H1 (cell line): ENCODE measurements at regions not wholly inside any gene's neighbourhood (a gene's known extent, or its start where the extent isn't known, plus 50 kb on each side); places are given as distances from the start of the nearest gene placed in this dataset.

Experiments
- CTCF ChIA-PET: fragments of 300-600 bp; sonication (Branson Sonifier 250); formaldehyde crosslinking; loops from one replicate; lab custom pipeline; 2021; ENCODE audit not compliant: partially characterized antibody; lab: Charles Lee
- POLR2A ChIA-PET: fragments of 300-600 bp; sonication (Branson Sonifier 250); formaldehyde crosslinking; loops from one replicate; lab custom pipeline; 2021; ENCODE audit warnings: inconsistent platforms; ENCODE audit not compliant: partially characterized antibody; lab: Charles Lee
- DNase-seq, 2 experiments: peaks; one replicate each; pipeline versions ENCODE4 v3.0.0 to v3.0.0-alpha.2; 2010 to 2022; ENCODE audit warnings: low spot score in 2 of 2, low read depth in 1 of 2, mixed read lengths in 1 of 2
- FAIRE-seq: peaks from 2 replicates; lab custom pipeline; 2011; peaks lifted over from hg19 to GRCh38; lab: Jason Lieb, UNC
- H2AFZ ChIP-seq: 2 replicates; pipeline ENCODE4 v1.8.1; 2012; ENCODE audit warnings: low read length, inconsistent platforms
- H2AK5ac ChIP-seq: 2 replicates; pipeline ENCODE4 v1.6.1; 2013; ENCODE audit warnings: low read depth, low read length
- H2BK120ac ChIP-seq: replicated peaks from 2 replicates; pipeline ENCODE3; 2013; ENCODE audit warnings: low read depth, low read length, inconsistent platforms
- H2BK12ac ChIP-seq: 2 replicates; pipeline ENCODE4 v1.6.1; 2013; ENCODE audit warnings: low read depth, low read length
- H2BK15ac ChIP-seq: 2 replicates; pipeline ENCODE4 v1.6.1; 2013; ENCODE audit warnings: low read length
- H2BK20ac ChIP-seq: 2 replicates; pipeline ENCODE4 v1.6.1; 2013; ENCODE audit warnings: low read length
- H2BK5ac ChIP-seq: 2 replicates; pipeline ENCODE4 v1.6.1; 2013; ENCODE audit warnings: low read depth, low read length
- H3K14ac ChIP-seq: 2 replicates; pipeline ENCODE4 v1.6.1; 2013; ENCODE audit warnings: inconsistent platforms; ENCODE audit not compliant: insufficient read length
- H3K18ac ChIP-seq: 2 replicates; pipeline ENCODE4 v1.6.1; 2013; ENCODE audit warnings: low read length; ENCODE audit errors: extremely low read depth
- H3K23ac ChIP-seq: 2 replicates; pipeline ENCODE4 v1.6.1; 2013; ENCODE audit warnings: inconsistent platforms; ENCODE audit not compliant: insufficient read length
- H3K23me2 ChIP-seq: 2 replicates; pipeline ENCODE4 v1.6.1; 2013; ENCODE audit warnings: low read depth, low read length
- H3K27ac ChIP-seq: 2 replicates; pipeline ENCODE4 v1.6.1; 2011; ENCODE audit warnings: low read depth, low read length, inconsistent platforms
- H3K27me3 ChIP-seq, 4 experiments: replicated peaks in 1 of 4; 1 replicate in 1 of 4; 2 replicates in 3 of 4; pipeline versions ENCODE4 v1.6.1 to v1.8.1; 2011 to 2013; ENCODE audit warnings: low read length in 3 of 4, mild to moderate bottlenecking in 3 of 4, inconsistent platforms in 2 of 4, mixed read lengths in 2 of 4, moderate library complexity in 1 of 4; ENCODE audit not compliant: control insufficient read depth in 3 of 4, insufficient read depth in 3 of 4; ENCODE audit errors: extremely low read depth in 1 of 4
- H3K36me3 ChIP-seq, 4 experiments: 2 replicates each; pipeline versions ENCODE4 v1.6.1 to v1.8.1; 2011 to 2013; ENCODE audit warnings: mild to moderate bottlenecking in 4 of 4, low read length in 3 of 4, moderate library complexity in 2 of 4, control low read depth in 1 of 4, inconsistent platforms in 1 of 4; ENCODE audit not compliant: insufficient read depth in 4 of 4, control insufficient read depth in 2 of 4
- H3K4ac ChIP-seq: replicated peaks from 2 replicates; pipeline ENCODE3; 2013; ENCODE audit warnings: low read length, low read depth, mixed read lengths, inconsistent platforms; ENCODE audit not compliant: insufficient read length
- H3K4me1 ChIP-seq, 4 experiments: replicated peaks in 1 of 4; 1 replicate in 1 of 4; 2 replicates in 3 of 4; pipeline versions ENCODE4 v1.6.1 to v1.8.1; 2011 to 2013; ENCODE audit warnings: low read length in 3 of 4, inconsistent platforms in 2 of 4, mixed read lengths in 1 of 4; ENCODE audit not compliant: insufficient read depth in 4 of 4, control insufficient read depth in 3 of 4
- H3K4me2 ChIP-seq, 2 experiments: 2 replicates each; pipeline versions ENCODE4 v1.6.1 to v1.8.1; 2011 to 2013; ENCODE audit warnings: low read depth in 2 of 2, low read length in 2 of 2, control low read depth in 1 of 2, inconsistent platforms in 1 of 2, mild to moderate bottlenecking in 1 of 2; ENCODE audit not compliant: insufficient read depth in 1 of 2
- H3K4me3 ChIP-seq, 4 experiments: fragments of 200-600, 300-600 bp in 1 of 4; sonication (generic), shearing (Covaris generic), sonication (Bioruptor Twin) in 1 of 4; 2 replicates each; pipeline versions ENCODE4 v1.5.1 to v1.8.1; 2011 to 2016; ENCODE audit warnings: low read length in 4 of 4, low read depth in 3 of 4, control low read depth in 2 of 4, inconsistent platforms in 2 of 4, mild to moderate bottlenecking in 2 of 4, mixed read lengths in 1 of 4, moderate library complexity in 1 of 4; ENCODE audit not compliant: insufficient read depth in 2 of 4; ENCODE audit errors: extremely low read depth in 1 of 4
- H3K56ac ChIP-seq: replicated peaks from 2 replicates; pipeline ENCODE3; 2013; ENCODE audit warnings: low read depth, mild to moderate bottlenecking, mixed read lengths, low read length, inconsistent platforms; ENCODE audit not compliant: insufficient read length
- H3K79me1 ChIP-seq: 2 replicates; pipeline ENCODE4 v1.6.1; 2013; ENCODE audit warnings: low read depth, low read length, control low read depth
- H3K79me2 ChIP-seq, 2 experiments: 2 replicates each; pipeline versions ENCODE4 v1.6.1 to v1.8.1; 2012 to 2013; ENCODE audit warnings: low read length in 2 of 2, mild to moderate bottlenecking in 2 of 2, inconsistent platforms in 1 of 2; ENCODE audit not compliant: insufficient read depth in 2 of 2, control insufficient read depth in 1 of 2
- H3K9ac ChIP-seq, 4 experiments: replicated peaks in 1 of 4; 1 replicate in 1 of 4; 2 replicates in 3 of 4; pipeline versions ENCODE4 v1.6.1 to v1.8.1; 2011 to 2013; ENCODE audit warnings: low read depth in 3 of 4, low read length in 3 of 4, control low read depth in 2 of 4, mild to moderate bottlenecking in 2 of 4, moderate library complexity in 2 of 4, inconsistent platforms in 1 of 4; ENCODE audit errors: extremely low read depth in 1 of 4
- H3K9me3 ChIP-seq, 2 experiments: 2 replicates each; pipeline versions ENCODE4 v1.6.1 to v1.8.1; 2012 to 2013; ENCODE audit warnings: mild to moderate bottlenecking in 2 of 2, moderate library complexity in 2 of 2, control low read depth in 1 of 2, inconsistent platforms in 1 of 2, low read depth in 1 of 2, low read length in 1 of 2, mixed read lengths in 1 of 2; ENCODE audit not compliant: insufficient read depth in 2 of 2
- H4K20me1 ChIP-seq, 2 experiments: replicated peaks in 1 of 2; 2 replicates each; pipeline versions ENCODE3 to v1.8.1; 2011 to 2013; ENCODE audit warnings: inconsistent platforms in 2 of 2, low read length in 2 of 2, mild to moderate bottlenecking in 1 of 2; ENCODE audit not compliant: insufficient read depth in 2 of 2, control insufficient read depth in 1 of 2
- H4K5ac ChIP-seq: 2 replicates; pipeline ENCODE4 v1.6.1; 2013; ENCODE audit warnings: low read length, low read depth, mixed read lengths, inconsistent platforms; ENCODE audit not compliant: insufficient read length
- H4K8ac ChIP-seq: 2 replicates; pipeline ENCODE4 v1.8.0; 2013; ENCODE audit warnings: mild to moderate bottlenecking, moderate library complexity, low read length, inconsistent platforms; ENCODE audit not compliant: insufficient read depth; ENCODE audit errors: extremely low read depth
- H4K91ac ChIP-seq: replicated peaks from 2 replicates; pipeline ENCODE3; 2013; ENCODE audit warnings: low read length, mixed read lengths, inconsistent platforms; ENCODE audit not compliant: insufficient read length
- POLR2A ChIP-seq, 2 experiments: IDR thresholded peaks; 1 replicate in 1 of 2; 2 replicates in 1 of 2; pipeline ENCODE4 v1.6.1; 2011; ENCODE audit warnings: low read depth in 2 of 2, low read length in 2 of 2, mild to moderate bottlenecking in 2 of 2; ENCODE audit errors: control extremely low read depth in 1 of 2
- RFX5 ChIP-seq: IDR thresholded peaks from 2 replicates; pipeline ENCODE4 v1.6.1; 2011; ENCODE audit warnings: low read depth, low read length, improper control_type of control experiment, borderline replicate concordance
- WGBS, 2 experiments: shearing (Covaris generic) in 1 of 2; methylation state at CpG; one replicate each; pipeline versions ENCODE4 v1.1.6 to v1.1.7; 2013 to 2015; ENCODE audit warnings: low lambda C conversion rate in 2 of 2, mixed read lengths in 2 of 2, inconsistent platforms in 1 of 2, low coverage in 1 of 2, missing lambda C conversion rate in 1 of 2; ENCODE audit not compliant: insufficient replicate concordance in 2 of 2, insufficient coverage in 1 of 2, insufficient read length in 1 of 2; ENCODE audit errors: extremely low coverage in 1 of 2, missing lambda C conversion rate in 1 of 2; 5-methylcytosine and 5-hydroxymethylcytosine counted together
- TF ChIP-seq, protein P1 (sequence below): IDR thresholded peaks from 2 replicates; pipeline ENCODE4 v1.6.1; 2011; ENCODE audit warnings: low read depth, mild to moderate bottlenecking, low read length; ENCODE audit not compliant: insufficient read depth

DNA sequence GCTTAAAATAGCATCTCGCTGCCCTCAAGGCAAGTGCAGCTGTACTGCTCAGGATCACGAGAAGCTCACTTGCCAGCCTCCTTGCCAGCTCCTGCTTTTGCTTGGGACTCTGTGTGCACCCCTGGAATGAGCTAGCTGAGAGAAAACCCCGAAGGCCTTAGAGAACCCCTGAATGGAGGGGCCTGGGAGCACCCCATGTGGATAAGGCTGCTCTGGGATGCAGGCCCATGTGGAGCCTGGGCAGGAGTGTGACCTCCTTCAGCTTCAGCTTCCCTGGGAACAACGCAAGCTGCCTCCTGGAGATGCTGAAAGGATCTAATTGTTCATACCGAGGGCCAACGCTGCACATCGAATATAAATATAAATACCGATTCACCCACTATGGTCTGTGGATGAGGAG, 109.2 kb downstream of the HSPH1 start:
- H3K23ac ChIP-seq, result no peak overlapping the region
- no peaks in the 10 kb centered on the region for H3K36me3 ChIP-seq
- H3K56ac ChIP-seq, result no peak overlapping the region
- FAIRE-seq (no peak), DNase-seq (no peak)
- no peak overlapping the region for H3K4me3 ChIP-seq
- no peak overlapping the region for H4K5ac ChIP-seq
- H3K27ac ChIP-seq, result no peak overlapping the region
- no peak overlapping the region for H3K9ac ChIP-seq
- no peak overlapping the region for H2AK5ac ChIP-seq
- no peaks in the 10 kb centered on the region for H3K79me1 ChIP-seq
- H2AFZ ChIP-seq, result no peak overlapping the region
- no peaks in the 10 kb centered on the region; a peak in 1 of 7 replicates for H3K27me3 ChIP-seq
- H2BK12ac ChIP-seq, result no peak overlapping the region
- no peak overlapping the region for H4K8ac ChIP-seq
- H4K91ac ChIP-seq, result no peak overlapping the region
- no peaks in the 10 kb centered on the region; the same call in 1 of the 2 replicates for H3K23me2 ChIP-seq
- ChIA-PET CTCF (interaction anchor here (0.6 to 1.7 kb wide), 11 partner anchors 8 to 231 kb away, joined by 3 to 6 read pairs (median 4); no protein-coding TSS in a partner anchor), POLR2A (no interaction called here)
- H3K4me2 ChIP-seq, result no peak overlapping the region
- no peak overlapping the region for H2BK5ac ChIP-seq
- no peak overlapping the region for H3K14ac ChIP-seq
- H2BK120ac ChIP-seq, result no peak overlapping the region
- TF ChIP-seq, protein P1, sequence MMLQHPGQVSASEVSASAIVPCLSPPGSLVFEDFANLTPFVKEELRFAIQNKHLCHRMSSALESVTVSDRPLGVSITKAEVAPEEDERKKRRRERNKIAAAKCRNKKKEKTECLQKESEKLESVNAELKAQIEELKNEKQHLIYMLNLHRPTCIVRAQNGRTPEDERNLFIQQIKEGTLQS, result no peak
- no peak for TF ChIP-seq RFX5
- TF ChIP-seq POLR2A (IDR thresholded peaks at IDR 0.05; ENCODE audit: control extremely low read depth in 1 of 2, low read depth in 2 of 2, low read length in 2 of 2), result no peak
- no peak overlapping the region for H2BK15ac ChIP-seq
- no peak overlapping the region for H3K4ac ChIP-seq
- WGBS, 2 experiments, result 90% methylated on average over 8 of the region's 8 CpGs; no CpG with 5 or more reads in 1 of the 2 experiments
- no peaks in the 10 kb centered on the region for H3K4me1 ChIP-seq
- H4K20me1 ChIP-seq, result no peaks in the 10 kb centered on the region
- H3K79me2 ChIP-seq, result no peaks in the 10 kb centered on the region
- H2BK20ac ChIP-seq, result no peak overlapping the region
- H3K9me3 ChIP-seq, result no peaks in the 10 kb centered on the region
- H3K18ac ChIP-seq, result no peak overlapping the region
